ENCODE measurements at regions not wholly inside any gene's neighbourhood (a gene's known extent, or its start where the extent isn't known, plus 50 kb on each side); places are given as distances from the start of the nearest gene placed in this dataset.

DNA sequence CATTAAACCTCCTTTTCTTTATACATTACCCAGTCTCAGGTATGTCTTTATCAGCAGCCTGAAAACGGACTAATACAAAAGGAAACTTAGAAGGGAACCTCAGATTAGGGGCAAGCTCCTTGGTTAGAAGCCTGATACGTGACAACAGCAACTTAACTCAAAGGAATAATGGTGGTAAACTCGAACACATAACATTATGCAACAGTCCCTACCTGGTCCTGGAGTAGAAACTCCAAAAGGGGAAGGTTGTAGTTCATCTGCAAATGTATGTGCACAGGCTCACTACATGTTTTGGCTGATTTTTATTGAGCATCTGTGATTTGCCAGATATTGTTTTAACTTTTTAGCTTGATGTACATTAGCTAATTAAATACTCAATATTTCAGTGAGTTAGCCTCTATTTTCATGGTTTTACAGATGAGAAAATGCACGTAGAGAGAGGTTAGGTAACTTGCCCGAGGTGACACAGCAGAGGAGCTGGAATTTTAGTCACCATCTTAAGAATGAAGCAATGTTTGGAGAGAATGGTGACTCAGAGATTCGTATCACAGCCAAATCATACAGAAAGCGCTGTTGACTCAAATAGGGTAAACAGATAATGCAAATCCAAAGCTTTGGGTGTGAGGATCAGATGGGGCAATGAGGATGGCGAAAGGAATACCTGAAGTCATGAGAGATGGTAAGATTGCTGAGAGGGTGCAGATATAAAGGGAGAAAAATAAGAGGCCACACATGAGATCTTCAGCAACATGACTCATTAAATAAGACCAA is 194.9 kb upstream of the RBFOX1 start:
- no peaks in the 10 kb centered on the region for H3K27me3 Mint-ChIP-seq
- intact Hi-C loops (cut with micrococcal nuclease), result no loop called here

DNA sequence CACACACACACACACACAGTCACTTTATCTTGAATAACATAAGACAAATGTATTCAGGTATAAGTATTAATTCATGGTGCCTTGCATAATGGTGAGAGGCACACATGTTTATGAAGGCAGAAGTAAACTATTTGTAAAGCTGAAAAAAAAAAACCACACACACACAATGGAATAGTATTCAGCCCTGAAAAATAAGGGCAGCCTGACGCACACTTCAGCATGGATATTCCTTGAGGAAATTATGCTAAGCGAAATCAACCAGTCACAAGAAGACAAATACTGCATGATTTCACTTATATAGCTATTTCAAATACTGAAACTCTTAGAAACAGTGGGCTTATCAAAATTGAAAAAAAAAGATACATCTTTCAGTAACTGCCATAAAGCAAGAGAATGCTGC is 200.2 kb upstream of the RBFOX1 start:
- H3K36me3 Mint-ChIP-seq (ENCODE audit: low read depth), result no peaks in the 10 kb centered on the region
- peaks cover 6% of the 10 kb centered on the region for H3K9me3 Mint-ChIP-seq
- ChIA-PET CTCF (interaction anchor here (1.0 kb wide), 1 partner anchor 450 kb away, joined by 3 read pairs; no protein-coding TSS in a partner anchor), POLR2A (no interaction called here)
- no peaks in the 10 kb centered on the region for H3K4me1 Mint-ChIP-seq (ENCODE audit: low read depth)
- no peaks in the 10 kb centered on the region for H3K27me3 Mint-ChIP-seq
- no peak overlapping the region for H3K27ac Mint-ChIP-seq
- no peak overlapping the region for H3K4me3 Mint-ChIP-seq
- TF ChIP-seq, protein P1, sequence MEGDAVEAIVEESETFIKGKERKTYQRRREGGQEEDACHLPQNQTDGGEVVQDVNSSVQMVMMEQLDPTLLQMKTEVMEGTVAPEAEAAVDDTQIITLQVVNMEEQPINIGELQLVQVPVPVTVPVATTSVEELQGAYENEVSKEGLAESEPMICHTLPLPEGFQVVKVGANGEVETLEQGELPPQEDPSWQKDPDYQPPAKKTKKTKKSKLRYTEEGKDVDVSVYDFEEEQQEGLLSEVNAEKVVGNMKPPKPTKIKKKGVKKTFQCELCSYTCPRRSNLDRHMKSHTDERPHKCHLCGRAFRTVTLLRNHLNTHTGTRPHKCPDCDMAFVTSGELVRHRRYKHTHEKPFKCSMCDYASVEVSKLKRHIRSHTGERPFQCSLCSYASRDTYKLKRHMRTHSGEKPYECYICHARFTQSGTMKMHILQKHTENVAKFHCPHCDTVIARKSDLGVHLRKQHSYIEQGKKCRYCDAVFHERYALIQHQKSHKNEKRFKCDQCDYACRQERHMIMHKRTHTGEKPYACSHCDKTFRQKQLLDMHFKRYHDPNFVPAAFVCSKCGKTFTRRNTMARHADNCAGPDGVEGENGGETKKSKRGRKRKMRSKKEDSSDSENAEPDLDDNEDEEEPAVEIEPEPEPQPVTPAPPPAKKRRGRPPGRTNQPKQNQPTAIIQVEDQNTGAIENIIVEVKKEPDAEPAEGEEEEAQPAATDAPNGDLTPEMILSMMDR (IDR thresholded peaks at IDR 0.05), result no peak
- DNase-seq (no peak), ATAC-seq (no peak)
- intact Hi-C loops (cut with micrococcal nuclease), result no loop called here

More for the DNA sequence above, 194.9 kb upstream of the RBFOX1 start:
- peaks cover 10% of the 10 kb centered on the region for H3K9me3 Mint-ChIP-seq
- ATAC-seq (no peak), DNase-seq (no peak)
- ChIA-PET POLR2A (no interaction called here), CTCF (no interaction called here)
- no peak overlapping the region for H3K27ac Mint-ChIP-seq
- H3K4me3 Mint-ChIP-seq, result no peak overlapping the region
- H3K4me1 Mint-ChIP-seq (ENCODE audit: low read depth), result no peaks in the 10 kb centered on the region
- TF ChIP-seq, protein P1 (IDR thresholded peaks at IDR 0.05), result no peak
- H3K36me3 Mint-ChIP-seq (ENCODE audit: low read depth), result no peaks in the 10 kb centered on the region

DNA sequence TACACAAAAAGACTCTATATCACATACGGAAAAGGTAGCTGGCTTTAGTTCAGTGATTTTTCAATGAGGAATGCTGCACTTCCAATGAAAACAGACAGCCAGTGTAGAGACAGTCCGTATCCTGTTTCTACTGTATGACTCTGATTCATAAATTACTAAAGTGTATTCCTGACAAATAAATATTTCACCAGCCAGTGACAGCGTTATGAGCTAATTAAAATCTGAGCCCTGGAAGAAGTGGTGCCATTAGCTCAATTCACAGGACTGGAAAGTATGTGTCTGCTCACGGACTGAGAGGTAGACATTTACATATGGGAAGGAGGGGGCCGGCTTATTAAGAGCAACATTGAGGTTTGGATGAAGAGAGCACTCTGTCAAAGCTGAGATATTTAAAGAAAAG is 207.9 kb upstream of the RBFOX1 start:
- peaks cover 17% of the 10 kb centered on the region for H3K9me3 Mint-ChIP-seq
- no peaks in the 10 kb centered on the region for H3K4me1 Mint-ChIP-seq (ENCODE audit: low read depth)
- POLR2A ChIA-PET, result no interaction called here
- H3K4me3 Mint-ChIP-seq, result no peak overlapping the region
- CTCF ChIA-PET, result no interaction called here
- DNase-seq (no peak), ATAC-seq (no peak)
- no peaks in the 10 kb centered on the region for H3K36me3 Mint-ChIP-seq (ENCODE audit: low read depth)
- H3K27me3 Mint-ChIP-seq, result no peaks in the 10 kb centered on the region
- H3K27ac Mint-ChIP-seq, result no peak overlapping the region
- intact Hi-C loops (cut with micrococcal nuclease), result no loop called here
- TF ChIP-seq, protein P1 (IDR thresholded peaks at IDR 0.05), result no peak

DNA sequence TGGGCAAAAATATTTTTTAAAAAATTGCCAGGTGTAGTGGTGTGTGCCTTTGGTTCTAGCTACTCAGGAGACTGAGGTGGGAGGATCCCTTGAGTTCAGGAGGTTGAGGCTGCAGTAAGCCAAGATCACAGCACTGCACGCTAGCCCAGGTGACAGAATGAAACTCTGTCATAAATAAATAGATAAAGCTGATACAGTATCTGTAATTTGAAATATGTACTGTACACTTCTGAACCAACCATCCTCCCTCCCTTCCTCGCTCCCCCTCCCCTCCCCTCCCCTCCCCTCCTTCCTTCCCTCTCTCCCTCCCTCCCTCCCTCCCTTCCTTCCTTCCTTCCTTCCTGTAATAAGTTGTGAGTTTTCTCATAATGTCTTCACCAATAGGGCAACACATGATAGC is 208.4 kb upstream of the RBFOX1 start:
- Mint-ChIP-seq H3K27ac (no peak overlapping the region), H3K36me3 (ENCODE audit: low read depth) (no peaks in the 10 kb centered on the region), H3K4me3 (no peak overlapping the region), H3K4me1 (ENCODE audit: low read depth) (no peaks in the 10 kb centered on the region), H3K9me3 (peaks cover 16% of the 10 kb centered on the region), H3K27me3 (no peaks in the 10 kb centered on the region)
- CTCF ChIA-PET, result no interaction called here
- ATAC-seq (no peak), DNase-seq (no peak)
- POLR2A ChIA-PET, result no interaction called here
- intact Hi-C loops (cut with micrococcal nuclease), result no loop called here
- TF ChIP-seq, protein P1 (IDR thresholded peaks at IDR 0.05), result no peak

DNA sequence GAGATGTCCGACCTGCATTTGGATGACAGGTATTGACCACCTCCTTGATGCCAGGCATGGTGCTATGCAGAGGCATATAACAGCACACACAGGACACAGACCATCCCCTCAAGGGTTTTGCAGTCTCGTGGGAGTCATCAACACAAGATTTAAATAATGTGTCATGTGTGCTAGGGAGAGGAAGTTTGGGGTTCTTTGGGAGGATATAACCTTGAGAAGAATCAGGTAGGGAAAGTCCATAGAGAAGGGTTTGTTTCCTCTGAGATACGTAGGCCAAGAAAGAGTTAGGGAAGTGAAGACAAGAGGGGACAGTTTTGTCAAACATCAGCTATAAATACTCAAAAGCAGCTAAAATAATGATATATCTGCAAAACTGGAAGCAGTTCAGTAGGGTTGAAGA is 215.9 kb upstream of the RBFOX1 start:
- POLR2A ChIA-PET, result no interaction called here
- no peak overlapping the region for H3K27ac Mint-ChIP-seq
- DNase-seq (no peak), ATAC-seq (no peak)
- intact Hi-C loops (cut with micrococcal nuclease), result no loop called here
- TF ChIP-seq, protein P1 (IDR thresholded peaks at IDR 0.05), result no peak
- H3K27me3 Mint-ChIP-seq, result no peaks in the 10 kb centered on the region
- H3K4me3 Mint-ChIP-seq, result no peak overlapping the region
- no peaks in the 10 kb centered on the region for H3K4me1 Mint-ChIP-seq (ENCODE audit: low read depth)
- CTCF ChIA-PET, result no interaction called here
- no peaks in the 10 kb centered on the region for H3K36me3 Mint-ChIP-seq (ENCODE audit: low read depth)
- peaks cover 2% of the 10 kb centered on the region for H3K9me3 Mint-ChIP-seq

All from activated CD8-positive, alpha-beta T cell treated with anti-CD3 and anti-CD28 coated beads for 36 hours (primary cell).